Caco-2 (cell line): ENCODE measurements at regions not wholly inside any gene's neighbourhood (a gene's known extent, or its start where the extent isn't known, plus 50 kb on each side); places are given as distances from the start of the nearest gene placed in this dataset.

Experiments
- BruUV-seq: library from RNA; stranded (reverse); fragments of 400-500 nt; replicated peaks from 2 replicates; lab custom pipeline; 2021; lab: Mats Ljungman, UMichigan
- CTCF ChIA-PET: fragments of 300-600 bp; sonication (Branson Sonifier 250); formaldehyde crosslinking; loops from one replicate; lab custom pipeline; 2022; ENCODE audit warnings: antibody characterized with exemption; lab: Charles Lee
- POLR2A ChIA-PET: fragments of 300-600 bp; sonication (Branson Sonifier 250); formaldehyde crosslinking; loops from one replicate; lab custom pipeline; 2022; ENCODE audit warnings: antibody characterized with exemption; lab: Charles Lee
- DNase-seq, 2 experiments: peaks; one replicate each; pipeline versions ENCODE4 v3.0.0 to v3.0.0-alpha.2; 2020 to 2022
- H3K27me3 ChIP-seq: replicated peaks from 2 replicates; pipeline ENCODE4 v1.6.0; 2011; ENCODE audit warnings: low read length; ENCODE audit not compliant: control insufficient read depth, insufficient read depth
- H3K36me3 ChIP-seq: 2 replicates; pipeline ENCODE4 v1.5.1; 2011; ENCODE audit warnings: low read length; ENCODE audit not compliant: control insufficient read depth, insufficient read depth
- H3K4me1 ChIP-seq: fragments of 250-450 bp; sonication (Bioruptor Pico); 2 replicates; pipeline ENCODE4 v1.5.1; 2020; ENCODE audit warnings: mild to moderate bottlenecking
- H3K4me3 ChIP-seq: 2 replicates; pipeline ENCODE4 v1.5.1; 2011; ENCODE audit warnings: low read depth, mild to moderate bottlenecking, control low read depth, low read length
- H3K9me3 ChIP-seq: fragments of 250-450 bp; sonication (Bioruptor Pico); 2 replicates; pipeline ENCODE4 v1.5.1; 2020; ENCODE audit warnings: mild to moderate bottlenecking, moderate library complexity
- H3K27ac Mint-ChIP-seq: one replicate; pipeline ENCODE4 v1.8.0; 2022; ENCODE audit warnings: mixed read lengths; ENCODE audit not compliant: unreplicated experiment
- H3K27me3 Mint-ChIP-seq: one replicate; pipeline ENCODE4 v1.8.0; 2022; ENCODE audit warnings: mixed read lengths; ENCODE audit not compliant: insufficient read depth, unreplicated experiment
- H3K36me3 Mint-ChIP-seq: one replicate; pipeline ENCODE4 v1.8.0; 2022; ENCODE audit warnings: mild to moderate bottlenecking, mixed read lengths; ENCODE audit not compliant: insufficient read depth, unreplicated experiment
- H3K4me1 Mint-ChIP-seq: one replicate; pipeline ENCODE4 v1.8.0; 2022; ENCODE audit warnings: low read depth, mixed read lengths; ENCODE audit not compliant: unreplicated experiment
- H3K4me3 Mint-ChIP-seq: one replicate; pipeline ENCODE4 v1.8.0; 2022; ENCODE audit warnings: mild to moderate bottlenecking, moderate library complexity, mixed read lengths; ENCODE audit not compliant: unreplicated experiment
- H3K9me3 Mint-ChIP-seq: one replicate; pipeline ENCODE4 v1.8.0; 2022; ENCODE audit warnings: mixed read lengths; ENCODE audit not compliant: unreplicated experiment
- intact Hi-C: fragments of 100-400 bp; cut with micrococcal nuclease; formaldehyde crosslinking; loops from one replicate; pipeline ENCODE4 v1.10.0; 2022; ENCODE audit not compliant: unreplicated experiment
- TF ChIP-seq, protein P1 (sequence below), 2 experiments: fragments of 200-600 bp in 1 of 2; IDR thresholded peaks; 1 replicate in 1 of 2; 2 replicates in 1 of 2; pipeline versions ENCODE4 v1.5.1 to v1.8.0; 2011 to 2022; ENCODE audit warnings: antibody characterized with exemption in 1 of 2, control low read depth in 1 of 2, inconsistent platforms in 1 of 2, low read depth in 1 of 2, low read length in 1 of 2, mild to moderate bottlenecking in 1 of 2, moderate library complexity in 1 of 2; ENCODE audit not compliant: insufficient read depth in 1 of 2, severe bottlenecking in 1 of 2, unreplicated experiment in 1 of 2

DNA sequence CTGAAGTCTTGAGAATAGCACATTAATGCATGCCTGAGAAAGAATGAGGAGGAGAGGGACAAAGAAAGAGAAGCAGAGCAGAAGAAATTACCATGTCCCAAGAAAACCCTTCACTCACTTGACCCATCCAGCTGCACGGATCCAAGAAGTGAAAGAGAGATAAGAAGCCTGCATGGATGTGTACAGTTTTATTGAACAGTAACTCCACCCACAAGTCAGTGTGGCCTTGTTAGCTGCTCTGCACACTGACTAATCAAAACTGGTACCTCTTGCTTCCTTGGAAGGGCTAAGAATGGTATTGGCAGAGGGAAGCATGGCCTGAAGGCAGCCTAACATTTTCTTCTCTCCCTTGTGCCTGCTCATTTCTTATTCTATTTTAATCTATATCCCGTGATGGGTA, 163.9 kb downstream of the SLC7A11 start:
- ChIA-PET CTCF (no interaction called here), POLR2A (no interaction called here)
- Histone ChIP-seq H3K36me3 (no peaks in the 10 kb centered on the region), H3K4me1 (no peaks in the 10 kb centered on the region), H3K9me3 (no peaks in the 10 kb centered on the region), H3K4me3 (no peak overlapping the region), H3K27me3 (no peaks in the 10 kb centered on the region)
- no peak for DNase-seq
- intact Hi-C loops, result no loop called here
- no TSS peak for BruUV-seq
- Mint-ChIP-seq H3K4me1 (no peaks in the 10 kb centered on the region), H3K27ac (no peak overlapping the region), H3K27me3 (peaks cover 3% of the 10 kb centered on the region), H3K9me3 (no peaks in the 10 kb centered on the region), H3K4me3 (no peak overlapping the region), H3K36me3 (no peaks in the 10 kb centered on the region)
- TF ChIP-seq, protein P1, sequence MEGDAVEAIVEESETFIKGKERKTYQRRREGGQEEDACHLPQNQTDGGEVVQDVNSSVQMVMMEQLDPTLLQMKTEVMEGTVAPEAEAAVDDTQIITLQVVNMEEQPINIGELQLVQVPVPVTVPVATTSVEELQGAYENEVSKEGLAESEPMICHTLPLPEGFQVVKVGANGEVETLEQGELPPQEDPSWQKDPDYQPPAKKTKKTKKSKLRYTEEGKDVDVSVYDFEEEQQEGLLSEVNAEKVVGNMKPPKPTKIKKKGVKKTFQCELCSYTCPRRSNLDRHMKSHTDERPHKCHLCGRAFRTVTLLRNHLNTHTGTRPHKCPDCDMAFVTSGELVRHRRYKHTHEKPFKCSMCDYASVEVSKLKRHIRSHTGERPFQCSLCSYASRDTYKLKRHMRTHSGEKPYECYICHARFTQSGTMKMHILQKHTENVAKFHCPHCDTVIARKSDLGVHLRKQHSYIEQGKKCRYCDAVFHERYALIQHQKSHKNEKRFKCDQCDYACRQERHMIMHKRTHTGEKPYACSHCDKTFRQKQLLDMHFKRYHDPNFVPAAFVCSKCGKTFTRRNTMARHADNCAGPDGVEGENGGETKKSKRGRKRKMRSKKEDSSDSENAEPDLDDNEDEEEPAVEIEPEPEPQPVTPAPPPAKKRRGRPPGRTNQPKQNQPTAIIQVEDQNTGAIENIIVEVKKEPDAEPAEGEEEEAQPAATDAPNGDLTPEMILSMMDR (IDR thresholded peaks at IDR 0.05; ENCODE audit: insufficient read depth in 1 of 2, low read depth in 1 of 2, low read length in 1 of 2, severe bottlenecking in 1 of 2, unreplicated experiment in 1 of 2), result no peak

- H3K27me3 Mint-ChIP-seq, result peaks cover 3% of the 10 kb centered on the region
- TF ChIP-seq, protein P1 (IDR thresholded peaks at IDR 0.05; ENCODE audit: insufficient read depth in 1 of 2, low read depth in 1 of 2, low read length in 1 of 2, severe bottlenecking in 1 of 2, unreplicated experiment in 1 of 2), result no peak
- H3K9me3 Mint-ChIP-seq, result no peaks in the 10 kb centered on the region
- no TSS peak for BruUV-seq
- CTCF ChIA-PET, result no interaction called here
- Histone ChIP-seq H3K27me3 (no peaks in the 10 kb centered on the region), H3K4me3 (no peak overlapping the region), H3K9me3 (no peaks in the 10 kb centered on the region), H3K36me3 (no peaks in the 10 kb centered on the region), H3K4me1 (no peaks in the 10 kb centered on the region)
- no peak for DNase-seq
- H3K4me3 Mint-ChIP-seq, result no peak overlapping the region
- POLR2A ChIA-PET, result no interaction called here
- no peak overlapping the region for H3K27ac Mint-ChIP-seq
- H3K36me3 Mint-ChIP-seq, result no peaks in the 10 kb centered on the region
- H3K4me1 Mint-ChIP-seq, result no peaks in the 10 kb centered on the region
- intact Hi-C loops, result no loop called here
Measured at GRCh38 chr4:138076561-138076960, 165.6 kb downstream of the SLC7A11 start.

DNA sequence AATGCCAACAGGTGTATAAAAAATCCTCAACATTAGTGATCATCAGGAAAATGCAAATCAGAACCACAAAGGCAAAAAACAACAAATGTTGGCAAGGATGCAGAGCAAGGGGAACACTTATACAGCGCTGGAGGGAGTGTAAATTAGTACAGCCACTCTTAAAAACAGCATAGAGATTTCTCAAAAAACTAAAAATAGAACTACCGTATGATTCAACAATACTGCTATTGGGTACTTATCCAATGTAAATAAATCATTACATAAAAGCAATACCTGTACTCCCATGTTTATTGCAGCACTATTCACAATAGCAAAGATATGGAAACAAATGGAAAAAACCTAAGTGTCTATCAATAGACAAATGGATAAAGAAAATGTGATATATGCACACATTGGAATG, 171.3 kb downstream of the SLC7A11 start:
- H3K4me1 ChIP-seq, result 0 out of 2 replicates have a peak, but pooled peaks cover 4% of the 10 kb centered on the region
- peaks cover 6% of the 10 kb centered on the region for H3K4me1 Mint-ChIP-seq
- POLR2A ChIA-PET, result no interaction called here
- no peak overlapping the region for H3K4me3 ChIP-seq
- DNase-seq, result no peak
- H3K9me3 ChIP-seq, result no peaks in the 10 kb centered on the region; the same call in 1 of the 2 replicates
- H3K36me3 ChIP-seq, result no peaks in the 10 kb centered on the region
- H3K27ac Mint-ChIP-seq, result no peak overlapping the region
- H3K9me3 Mint-ChIP-seq, result no peaks in the 10 kb centered on the region
- no peak overlapping the region for H3K4me3 Mint-ChIP-seq
- CTCF ChIA-PET, result no interaction called here
- intact Hi-C loops, result no loop called here
- peaks cover 3% of the 10 kb centered on the region for H3K27me3 Mint-ChIP-seq
- no peaks in the 10 kb centered on the region for H3K27me3 ChIP-seq
- TF ChIP-seq, protein P1 (IDR thresholded peaks at IDR 0.05; ENCODE audit: insufficient read depth in 1 of 2, low read depth in 1 of 2, low read length in 1 of 2, severe bottlenecking in 1 of 2, unreplicated experiment in 1 of 2), result no peak
- BruUV-seq, result no TSS peak
- no peaks in the 10 kb centered on the region for H3K36me3 Mint-ChIP-seq
